Globus pallidus (tissue), 1 donor: ENCODE measurements at regions not wholly inside any gene's neighbourhood (a gene's known extent, or its start where the extent isn't known, plus 50 kb on each side); places are given as distances from the start of the nearest gene placed in this dataset.

Experiments used
- DNase-seq: peaks from one replicate; pipeline ENCODE4 v3.0.0-alpha.2; 2015; ENCODE audit warnings: low spot score

DNA sequence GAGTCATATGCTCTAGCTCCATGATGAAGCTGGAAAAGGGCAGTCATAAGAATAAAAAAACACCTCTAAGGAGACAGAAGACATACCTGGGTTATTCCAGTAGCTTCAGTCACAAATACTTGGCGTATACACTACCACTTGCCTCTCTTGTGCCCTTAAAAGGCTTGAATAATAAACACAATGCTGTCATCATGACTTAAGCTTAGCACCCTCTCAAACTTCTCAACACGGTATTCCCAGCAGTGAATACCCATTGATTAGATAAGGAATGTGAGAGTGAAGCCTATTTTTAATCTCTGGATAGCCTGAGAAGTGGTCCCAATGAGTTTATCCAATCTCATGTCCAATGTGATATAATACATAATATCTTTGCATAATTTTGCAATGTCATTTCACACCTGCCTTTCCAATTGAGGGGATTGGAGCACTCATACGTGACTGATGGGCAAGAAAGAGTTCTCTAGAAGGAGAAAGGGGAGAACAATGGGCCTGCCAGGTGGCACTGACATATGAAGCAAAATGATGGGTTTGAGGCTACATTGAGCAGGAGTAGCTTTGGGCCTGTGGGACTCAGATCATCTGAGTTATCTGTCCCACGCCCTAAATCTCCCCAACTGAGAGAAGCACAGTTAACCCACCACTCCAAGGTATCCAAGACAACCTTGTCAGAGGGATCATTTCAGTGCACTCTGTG is 298.6 kb upstream of the DAB1 start:
- DNase-seq: no peak

DNA sequence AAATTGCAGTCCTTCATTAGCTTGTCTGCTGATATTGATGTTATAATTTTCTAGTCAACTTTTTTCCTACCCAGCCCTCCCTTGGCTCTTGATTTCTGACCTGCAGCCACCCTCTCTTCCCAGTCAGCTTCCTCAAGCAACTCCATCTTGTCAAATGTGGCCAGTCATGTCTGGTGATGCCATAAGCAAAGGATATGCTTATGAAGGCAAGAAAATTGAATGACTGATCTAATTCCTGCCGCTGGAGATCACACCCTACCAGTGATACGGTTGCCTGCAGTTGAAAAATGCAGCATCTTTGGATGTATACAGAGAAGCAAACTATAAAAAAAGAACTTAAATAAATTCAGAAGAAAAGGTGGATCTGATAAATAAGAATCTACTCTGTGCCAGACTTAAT is 297.1 kb upstream of the DAB1 start:
- DNase-seq: no peak

DNA sequence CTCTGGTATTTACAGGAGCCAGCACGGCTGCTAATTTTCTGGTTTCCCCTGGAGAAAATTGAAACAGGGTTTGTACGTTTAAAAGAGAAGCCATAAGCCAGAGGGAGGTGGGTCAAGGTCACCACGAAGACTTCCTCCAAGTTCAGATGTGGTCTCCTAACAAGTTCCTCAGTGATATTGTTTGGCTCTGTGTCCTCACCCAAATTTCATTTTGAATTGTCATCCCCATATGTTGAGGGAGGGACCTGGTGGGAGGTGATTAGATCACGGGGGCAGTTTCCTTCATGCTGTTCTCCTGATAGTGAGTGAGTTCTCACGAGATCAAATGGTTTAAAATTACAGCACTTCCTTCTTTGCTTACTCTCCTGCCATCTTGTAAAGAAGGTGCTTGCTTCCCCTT is 295.4 kb upstream of the DAB1 start:
- DNase-seq: no peak

DNA sequence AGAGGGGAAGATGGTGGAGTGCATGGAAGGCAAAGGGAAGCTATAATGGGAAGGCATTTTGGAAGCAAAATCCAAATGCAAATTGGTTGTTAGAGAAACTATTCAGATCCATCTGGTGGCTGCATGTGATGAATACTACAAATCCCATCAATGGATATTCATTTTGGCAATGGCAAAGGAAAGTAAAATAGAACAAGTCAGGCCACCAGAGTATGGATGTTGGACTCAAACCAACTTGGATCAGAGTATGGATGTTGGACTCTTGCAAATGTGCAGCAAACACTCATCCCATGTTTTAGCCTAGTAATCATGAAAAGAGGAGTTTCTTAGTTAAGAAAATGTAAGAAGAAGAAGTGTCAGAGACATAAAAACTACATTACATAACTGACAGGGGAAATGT is 289.6 kb upstream of the DAB1 start:
- no peak for DNase-seq

DNA sequence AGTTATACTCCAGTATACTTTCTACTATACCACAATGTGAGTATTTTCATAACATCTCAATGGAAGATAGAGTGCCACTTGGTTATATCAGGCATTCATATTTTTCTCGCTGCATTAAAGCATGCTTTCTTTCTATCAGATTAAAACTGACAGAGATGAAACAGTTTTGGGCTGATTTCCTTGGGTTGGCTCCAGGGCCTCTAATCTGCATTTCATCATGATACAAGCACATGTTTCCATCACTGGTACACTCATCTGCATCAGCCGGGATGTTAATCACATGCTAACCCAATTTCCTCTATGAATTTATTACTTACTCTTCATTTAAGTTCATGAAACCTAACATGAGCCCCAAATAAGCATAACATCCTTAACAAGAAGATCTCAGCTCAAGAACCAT is 289.0 kb upstream of the DAB1 start:
- no peak for DNase-seq

DNA sequence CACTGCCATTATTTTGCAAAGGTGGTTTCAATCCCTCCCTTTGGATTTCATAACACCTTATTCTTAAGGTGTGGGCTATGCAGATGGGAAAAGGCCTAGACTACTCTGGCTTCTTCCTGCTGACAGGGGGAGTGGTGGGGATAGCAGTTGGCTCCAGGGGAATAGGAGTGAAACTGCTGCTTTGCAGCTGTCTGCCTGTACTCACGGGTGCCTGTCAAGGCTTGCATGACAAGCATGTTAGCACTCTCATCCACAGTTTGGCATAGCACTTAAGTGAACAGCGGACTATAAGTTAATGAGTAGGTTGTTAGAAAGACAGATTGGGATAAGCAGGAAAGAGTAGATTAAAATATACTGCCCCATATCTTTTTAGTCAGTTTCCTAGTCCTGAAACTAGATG is 287.5 kb upstream of the DAB1 start:
- no peak for DNase-seq

DNA sequence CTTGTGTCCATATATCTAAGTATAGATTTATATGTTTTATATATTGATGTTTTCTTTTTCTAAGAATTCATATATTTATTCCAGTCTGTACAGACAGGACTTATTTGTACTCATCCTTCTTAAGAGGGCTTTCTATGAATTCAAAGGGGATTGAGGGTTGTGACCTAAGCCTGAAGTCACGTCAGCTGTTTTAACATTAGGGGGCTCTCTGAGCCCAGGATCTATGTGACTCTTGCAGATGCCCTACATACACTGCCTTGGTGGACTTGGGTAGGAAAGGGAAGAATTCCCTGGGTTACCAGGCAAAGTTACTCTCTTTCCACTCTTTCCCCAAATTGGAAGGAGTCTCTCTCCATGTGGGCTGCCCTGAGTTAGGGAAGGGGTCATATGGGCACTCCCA is 283.8 kb upstream of the DAB1 start:
- DNase-seq: no peak

DNA sequence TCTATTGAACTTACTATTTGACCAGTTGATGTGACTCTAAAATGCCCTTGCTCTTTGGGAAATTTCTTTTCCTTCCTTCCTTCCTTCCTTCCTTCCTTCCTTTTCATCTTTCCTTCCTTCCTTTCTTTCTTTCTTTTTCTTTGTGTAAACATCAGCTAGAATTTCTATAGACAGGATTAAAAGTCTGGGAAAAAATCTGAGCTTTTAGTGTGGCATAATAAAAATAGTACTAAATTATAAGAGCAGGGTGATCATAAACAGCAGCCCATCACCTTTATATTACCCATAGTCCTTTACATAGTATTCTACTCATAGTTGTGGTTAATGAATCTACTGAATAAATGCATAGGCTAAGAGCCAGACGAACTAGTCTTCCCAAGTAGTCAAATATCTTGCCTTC is 281.0 kb upstream of the DAB1 start:
- DNase-seq: no peak

DNA sequence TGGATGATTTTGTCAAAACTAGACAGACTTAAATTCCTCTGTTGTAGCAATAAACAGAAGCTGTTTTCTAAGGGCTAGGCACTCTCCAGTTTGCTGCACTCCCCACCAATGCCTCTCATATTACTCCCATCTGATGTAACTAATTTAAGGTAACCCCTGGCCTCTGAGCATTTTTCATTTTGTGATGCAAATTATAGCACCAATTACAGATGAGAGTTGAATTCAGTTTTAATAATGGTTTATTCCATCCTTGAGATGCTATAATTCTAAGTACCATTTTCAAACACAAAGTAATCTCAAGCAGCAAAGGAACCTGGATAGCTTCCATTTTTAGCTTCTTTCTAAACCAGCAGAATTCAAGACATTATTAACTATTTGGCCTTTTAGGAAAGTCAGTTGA is 280.4 kb upstream of the DAB1 start:
- DNase-seq: no peak

DNA sequence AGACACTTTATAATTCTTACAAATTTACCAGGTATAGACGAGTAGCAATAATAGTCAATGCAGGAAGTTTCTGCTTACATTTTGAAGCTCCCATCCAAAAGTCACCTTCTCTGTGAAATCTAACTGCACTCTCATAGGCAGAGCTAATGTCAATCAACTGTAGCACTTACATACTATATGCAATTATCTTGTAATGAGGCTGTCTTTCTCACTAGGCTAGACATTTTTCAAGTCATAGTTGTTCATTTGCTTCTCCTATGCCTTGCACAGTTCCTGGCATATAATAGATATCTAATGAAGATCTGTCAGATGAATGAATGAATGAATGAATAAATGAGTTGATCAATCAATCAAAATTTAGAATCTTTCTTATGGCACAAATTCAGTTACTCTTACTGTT is 273.0 kb upstream of the DAB1 start:
- DNase-seq: no peak

DNA sequence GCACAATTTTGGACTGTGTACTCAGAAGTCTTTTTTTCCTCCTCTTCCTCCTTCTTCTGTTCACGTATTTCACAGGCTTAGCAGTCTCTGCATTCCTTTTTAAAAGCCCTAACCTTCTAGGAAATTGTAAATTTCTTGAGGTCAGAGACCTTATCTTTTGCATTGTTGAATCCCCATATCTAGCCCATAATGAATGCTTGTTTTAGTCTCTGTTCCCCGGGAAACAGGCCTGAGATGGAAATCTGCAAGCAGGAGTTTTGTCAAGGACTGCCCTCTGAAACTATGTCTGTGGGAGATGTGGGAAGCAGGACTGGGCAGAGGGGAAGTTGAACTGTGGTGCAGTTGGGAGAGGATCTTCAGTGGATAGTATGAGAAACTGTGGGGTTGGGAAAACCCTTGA is 272.2 kb upstream of the DAB1 start:
- DNase-seq: no peak

DNA sequence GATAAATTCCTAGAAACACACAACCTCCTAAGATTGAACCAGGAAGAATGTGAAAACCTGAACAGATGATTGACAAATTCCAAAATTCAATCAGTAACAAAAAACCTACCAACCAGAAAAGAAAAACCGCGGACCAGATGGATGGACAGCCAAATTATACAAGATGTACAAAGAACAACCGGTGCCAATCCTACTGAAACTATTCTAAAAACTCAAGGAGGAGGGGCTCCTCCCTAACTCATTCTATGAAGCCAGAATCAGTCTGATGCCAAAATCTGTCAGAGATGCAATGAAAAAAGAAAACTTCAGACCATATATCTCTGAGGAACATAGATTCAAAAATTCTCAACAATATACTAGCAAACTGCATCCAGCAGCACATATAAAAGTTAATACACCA is 262.4 kb upstream of the DAB1 start:
- DNase-seq: no peak

DNA sequence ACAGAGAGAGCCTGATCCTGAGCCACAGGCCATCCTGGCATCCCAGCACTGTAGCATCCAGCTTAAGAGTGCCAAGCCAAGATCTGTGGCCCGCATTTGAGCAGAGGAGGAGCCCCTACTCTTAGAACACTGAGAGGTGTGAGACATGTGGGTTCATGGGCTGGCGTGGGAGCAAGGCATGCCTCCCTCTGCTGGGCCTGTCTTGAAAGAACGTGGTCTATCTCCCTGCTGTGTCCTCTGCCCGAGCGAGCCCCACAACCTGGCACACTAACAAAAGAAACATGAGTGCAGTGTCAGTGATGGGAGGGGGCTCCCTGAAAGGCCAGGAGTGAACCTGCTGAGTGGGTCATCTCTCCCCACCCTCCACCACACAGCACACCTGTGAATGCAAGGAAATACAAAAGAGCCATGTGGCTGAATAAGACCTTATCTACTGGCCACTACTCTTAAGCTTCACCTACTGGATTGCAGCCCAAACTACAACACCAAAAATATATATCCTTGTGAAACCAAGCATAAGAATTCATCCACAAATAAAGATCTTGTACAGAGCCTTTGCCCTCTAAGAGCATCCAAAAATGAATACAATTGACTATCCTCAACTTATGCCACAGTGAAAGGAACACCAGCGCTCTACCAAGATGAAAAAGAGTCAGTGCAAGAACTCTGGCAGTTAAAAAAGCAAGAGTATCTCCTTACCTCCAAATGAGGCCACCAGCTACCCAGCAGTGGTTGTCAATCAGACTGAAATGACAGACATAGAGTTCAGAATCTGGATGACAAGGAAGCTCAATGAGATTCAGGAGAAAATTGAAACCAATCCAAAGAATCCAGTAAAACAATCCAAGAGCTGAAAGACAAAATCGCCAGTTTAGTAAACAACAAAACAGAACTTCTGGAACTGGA is 259.4 kb upstream of the DAB1 start:
- DNase-seq: no peak

DNA sequence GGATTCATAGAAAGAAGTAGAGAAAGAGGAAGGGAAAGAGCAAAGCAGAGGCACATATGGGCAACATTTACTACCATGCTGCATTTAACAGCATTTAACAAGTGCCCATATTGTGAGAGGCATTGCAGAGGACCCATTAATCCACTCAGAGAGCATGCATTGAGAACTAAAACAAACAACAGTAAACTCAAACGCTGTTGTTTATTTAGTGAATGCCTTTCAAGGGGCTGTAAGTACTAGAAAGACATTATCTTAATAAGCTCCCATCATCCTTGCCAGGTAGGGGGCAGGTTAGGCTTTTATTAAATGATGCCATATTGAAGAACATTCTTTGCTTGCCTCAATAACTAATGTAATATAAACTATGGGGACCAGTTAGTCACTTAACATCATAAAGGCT is 254.3 kb upstream of the DAB1 start:
- no peak for DNase-seq

DNA sequence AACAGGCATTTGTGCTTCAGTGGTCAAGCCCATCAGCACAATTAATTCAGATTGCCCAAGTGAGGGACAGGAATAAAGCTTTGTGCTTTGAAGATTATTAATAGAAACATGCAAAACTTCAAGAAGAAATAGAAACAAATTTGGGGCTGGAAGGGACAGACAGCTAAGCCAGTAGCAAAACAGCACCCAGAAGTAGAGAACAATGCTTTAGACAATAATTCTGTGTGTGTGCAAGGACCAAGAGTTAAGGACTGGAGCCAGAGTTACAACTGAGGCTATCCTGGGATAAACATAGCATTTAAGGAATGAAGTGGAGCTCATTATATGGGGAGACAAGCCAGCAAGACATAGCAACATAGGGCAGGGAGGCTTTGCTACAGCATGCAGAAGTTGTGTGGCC is 251.9 kb upstream of the DAB1 start:
- DNase-seq: no peak

DNA sequence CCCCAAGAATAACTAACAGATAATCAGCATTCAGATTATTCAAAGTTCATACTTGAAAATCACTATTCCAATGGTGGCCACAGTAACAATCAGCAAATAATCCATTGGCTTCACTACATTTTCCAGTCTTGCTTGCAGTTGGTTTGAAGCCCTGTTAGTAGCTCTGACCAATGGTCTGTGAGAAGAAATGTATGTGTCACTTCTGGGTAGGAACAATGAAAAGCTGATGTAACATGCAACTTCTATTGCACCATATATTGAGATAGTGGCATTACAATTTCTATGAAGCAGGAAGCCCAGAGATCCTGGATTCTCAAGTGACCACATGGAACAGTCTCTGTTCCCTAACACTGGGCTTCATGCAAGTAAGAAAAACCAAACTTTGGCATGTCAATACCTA is 250.9 kb upstream of the DAB1 start:
- DNase-seq: no peak

DNA sequence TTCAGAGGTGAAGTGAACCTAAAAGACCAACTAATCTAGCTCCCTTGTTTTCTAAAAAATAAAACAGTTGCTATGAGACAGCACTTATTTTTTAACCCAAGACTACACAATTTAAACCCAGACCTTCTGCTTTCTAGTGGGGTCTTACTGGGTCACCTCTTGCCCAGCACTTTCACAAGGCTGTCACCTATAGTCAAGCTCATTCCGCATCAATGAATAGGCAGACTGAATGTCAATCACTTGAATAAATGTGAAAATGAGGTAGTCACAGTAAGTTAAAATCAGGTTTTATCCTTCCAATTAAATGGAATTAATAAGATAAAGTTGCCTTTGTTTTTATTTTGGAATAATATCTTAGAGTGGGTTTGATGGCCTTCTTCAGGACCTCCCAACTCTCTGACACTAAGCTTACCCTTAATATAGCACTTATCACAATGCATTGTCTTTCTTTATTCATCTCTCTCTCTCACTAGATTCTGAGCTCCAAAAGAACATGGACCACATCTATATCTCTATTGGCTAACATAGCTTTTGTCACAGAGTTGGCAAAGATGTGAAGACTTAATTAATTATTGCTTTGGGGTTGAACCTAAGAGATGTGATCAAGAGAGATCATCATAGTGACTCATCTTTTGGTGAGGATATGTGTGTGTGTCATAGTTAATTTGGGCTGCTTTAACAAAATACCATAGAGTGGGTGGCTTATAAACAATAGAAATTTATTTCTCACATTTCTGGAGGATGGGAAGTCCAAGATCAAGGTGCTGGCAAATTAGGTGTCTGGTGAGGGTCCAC is 248.7 kb upstream of the DAB1 start:
- DNase-seq: no peak

DNA sequence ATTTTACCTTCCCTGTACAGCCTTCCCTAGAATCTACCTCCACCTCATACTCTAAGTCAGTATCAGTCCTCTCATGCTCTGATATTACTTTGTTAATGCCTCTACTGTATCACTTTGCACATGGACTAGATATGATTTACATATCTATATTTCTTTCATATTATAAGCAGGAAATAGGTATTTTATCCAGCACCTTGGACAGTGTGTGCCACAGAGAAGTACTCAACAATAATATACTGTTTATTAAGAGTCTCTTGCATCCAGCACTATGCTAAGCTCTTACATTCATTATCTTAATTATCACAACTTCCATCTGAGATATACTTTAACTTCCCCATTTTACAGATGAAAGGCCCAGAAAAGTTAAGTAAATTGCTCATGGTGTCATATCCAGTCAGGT is 247.9 kb upstream of the DAB1 start:
- no peak for DNase-seq

DNA sequence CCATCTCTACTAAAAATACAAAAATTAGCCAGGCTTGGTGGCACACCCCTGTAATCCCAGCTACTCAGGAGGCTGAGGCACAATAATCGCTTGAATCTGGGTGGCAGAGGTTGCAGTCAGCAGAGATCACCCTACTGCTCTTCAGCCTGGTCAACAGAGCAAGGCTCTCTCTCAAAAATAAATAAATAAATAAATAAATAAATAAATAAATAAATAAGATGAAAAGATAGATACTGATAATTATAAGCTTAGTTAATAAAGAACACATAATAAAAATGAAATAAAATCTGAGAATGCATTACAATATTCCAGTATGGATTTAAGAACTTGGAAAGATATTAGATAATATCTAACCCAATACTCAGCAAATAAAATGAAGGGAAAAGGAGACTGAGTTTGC is 235.9 kb upstream of the DAB1 start:
- no peak for DNase-seq

DNA sequence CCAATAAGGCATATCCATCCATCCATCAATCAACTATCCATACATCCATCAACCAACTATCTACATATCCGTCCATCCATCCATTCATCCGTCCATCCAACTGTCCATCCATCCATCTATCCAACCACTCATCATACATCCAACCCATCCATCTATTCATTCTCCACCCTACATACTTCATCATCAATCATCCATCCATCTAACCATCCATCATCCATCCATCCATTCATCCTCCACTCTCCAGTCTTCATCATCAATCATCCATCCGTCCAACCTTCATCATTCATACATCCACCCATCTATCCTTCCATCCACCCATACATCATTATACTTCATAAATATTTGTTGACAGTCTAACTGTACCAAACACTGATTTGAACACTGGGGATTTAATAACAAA is 231.3 kb upstream of the DAB1 start:
- DNase-seq: no peak

DNA sequence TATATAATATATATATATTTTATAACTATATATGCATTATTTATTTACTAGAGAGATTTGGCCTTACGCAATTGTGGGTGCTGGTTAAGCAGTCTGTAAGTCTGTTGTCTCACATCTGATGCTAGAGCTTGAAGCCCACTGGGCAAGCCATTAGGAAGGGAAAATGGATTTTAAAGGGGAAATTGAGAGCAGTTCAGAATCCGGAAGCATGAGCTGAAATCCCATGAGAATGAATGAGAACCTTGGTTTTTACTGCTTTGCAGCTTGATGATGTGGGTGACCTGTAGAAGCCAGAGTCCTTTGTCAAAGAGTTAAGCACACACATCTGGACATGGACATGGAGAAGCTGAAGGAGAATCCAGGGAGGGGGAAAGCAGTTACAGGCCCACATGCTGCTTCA is 220.8 kb upstream of the DAB1 start:
- DNase-seq: no peak

DNA sequence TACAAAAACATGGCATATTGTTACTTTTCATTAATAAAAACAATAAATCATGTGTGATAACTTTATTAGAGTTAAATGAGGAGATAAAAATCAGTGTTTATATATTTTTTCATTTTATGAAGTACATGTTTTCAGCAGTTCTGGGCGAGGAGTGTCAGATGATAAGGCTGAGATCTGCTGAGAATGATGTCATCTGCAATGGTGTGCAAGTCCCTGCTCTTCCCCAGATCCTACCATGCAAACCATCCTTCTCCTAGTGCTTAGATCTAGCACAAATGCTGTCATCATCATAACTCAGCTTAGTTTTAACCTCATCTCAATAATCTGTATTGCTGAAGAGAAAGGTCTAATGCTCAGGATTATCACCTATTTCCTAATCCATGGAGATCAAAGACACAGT is 214.4 kb upstream of the DAB1 start:
- no peak for DNase-seq

DNA sequence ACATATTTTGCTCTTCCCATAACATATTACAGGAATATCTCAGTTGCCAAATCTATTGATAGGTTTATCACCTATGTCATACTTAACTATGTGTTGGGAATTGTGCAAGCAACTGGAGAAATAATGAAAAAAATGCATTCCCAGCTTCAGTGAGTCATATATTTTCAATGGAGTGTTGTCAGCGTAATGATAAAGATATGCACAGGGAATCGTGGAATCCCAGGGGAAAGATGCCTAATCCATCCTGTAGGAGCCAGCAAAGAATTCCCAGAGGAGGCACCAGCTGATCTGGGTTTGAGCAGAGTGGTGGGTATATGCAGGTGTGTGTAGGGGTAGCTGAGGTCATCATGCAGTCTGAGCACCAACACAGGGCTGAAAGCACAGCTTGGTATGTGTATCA is 213.3 kb upstream of the DAB1 start:
- DNase-seq: no peak
